K562 (cell line): ENCODE measurements at regions not wholly inside any gene's neighbourhood (a gene's known extent, or its start where the extent isn't known, plus 50 kb on each side); places are given as distances from the start of the nearest gene placed in this dataset.

ENCODE experiments used
- CBFA2T2 ChIP-seq: fragments of 450-650 bp; conservative IDR thresholded peaks from 2 replicates; pipeline ENCODE4 v1.6.1; 2017; ENCODE audit warnings: mild to moderate bottlenecking
- CBX3 ChIP-seq, 2 experiments: IDR thresholded peaks; 1 replicate in 1 of 2; 2 replicates in 1 of 2; pipeline ENCODE4 v1.6.1; 2012; ENCODE audit warnings: inconsistent platforms in 2 of 2, low read length in 2 of 2, borderline replicate concordance in 1 of 2, control low read depth in 1 of 2
- CEBPB ChIP-seq: fragments of 450-650 bp; IDR thresholded peaks from 2 replicates; pipeline ENCODE4 v1.6.1; 2016; ENCODE audit warnings: missing genetic modification characterization, missing compliant biosample characterization
- HDAC8 ChIP-seq: fragments of 450-650 bp; IDR thresholded peaks from 2 replicates; pipeline ENCODE4 v1.6.1; 2016; ENCODE audit warnings: mild to moderate bottlenecking, missing genetic modification characterization, moderate library complexity, missing compliant biosample characterization
- HOXB6 ChIP-seq: fragments of 250-450 bp; sonication (Bioruptor Pico); IDR thresholded peaks from 2 replicates; pipeline ENCODE4 v1.5.1; 2022; ENCODE audit warnings: mild to moderate bottlenecking, borderline replicate concordance
- JUND ChIP-seq, 2 experiments: IDR thresholded peaks; 2 replicates in 1 of 2; 3 replicates in 1 of 2; pipeline ENCODE4 v1.6.1; 2011; ENCODE audit warnings: borderline replicate concordance in 2 of 2, low read depth in 2 of 2, low read length in 2 of 2, improper control_type of control experiment in 1 of 2, missing biosample characterization in 1 of 2, missing genetic modification characterization in 1 of 2, missing genetic modification reagents in 1 of 2
- KHSRP ChIP-seq: fragments of 450-650 bp; IDR thresholded peaks from 2 replicates; pipeline ENCODE4 v1.6.1; 2017
- KLF1 ChIP-seq: fragments of 450-650 bp; IDR thresholded peaks from 2 replicates; pipeline ENCODE4 v1.6.1; 2016; ENCODE audit warnings: missing genetic modification characterization, missing compliant biosample characterization
- KLF16 ChIP-seq: IDR thresholded peaks from 2 replicates; pipeline ENCODE4 v1.6.1; 2016; ENCODE audit warnings: antibody characterized with exemption
- NR4A1 ChIP-seq, 2 experiments: fragments of 250-450 bp in 1 of 2; fragments of 450-650 bp in 1 of 2; sonication (Bioruptor Pico) in 1 of 2; IDR thresholded peaks; 2 replicates each; pipeline versions ENCODE4 v1.4.0 to v1.6.1; 2016 to 2020; ENCODE audit warnings: mild to moderate bottlenecking in 2 of 2, missing compliant biosample characterization in 1 of 2, missing genetic modification characterization in 1 of 2, moderate library complexity in 1 of 2
- NRF1 ChIP-seq, 2 experiments: fragments of 450-650 bp; IDR thresholded peaks in 1 of 2; conservative IDR thresholded peaks in 1 of 2; 2 replicates each; pipeline ENCODE4 v1.6.1; 2014; ENCODE audit warnings: mild to moderate bottlenecking in 2 of 2
- PCBP1 ChIP-seq: fragments of 200-400 bp; formaldehyde crosslinking; IDR thresholded peaks from 2 replicates; pipeline ENCODE4 v1.6.1; 2018; ENCODE audit warnings: mild to moderate bottlenecking, low read depth, low read length; ENCODE audit not compliant: poor library complexity, severe bottlenecking
- PHB ChIP-seq: fragments of 250-450 bp; sonication (Bioruptor Pico); IDR thresholded peaks from 2 replicates; pipeline ENCODE4 v1.5.0; 2021
- PHF20 ChIP-seq: fragments of 450-650 bp; IDR thresholded peaks from 2 replicates; pipeline ENCODE4 v1.6.1; 2018; ENCODE audit not compliant: partially characterized antibody
- PML ChIP-seq: IDR thresholded peaks from 2 replicates; pipeline ENCODE4 v1.6.1; 2012; ENCODE audit warnings: low read length, inconsistent platforms
- PTTG1 ChIP-seq: fragments of 450-650 bp; IDR thresholded peaks from 2 replicates; pipeline ENCODE4 v1.6.1; 2016; ENCODE audit warnings: low read depth, mild to moderate bottlenecking, missing genetic modification characterization, missing compliant biosample characterization
- SAFB ChIP-seq: fragments of 200-400 bp; formaldehyde crosslinking; IDR thresholded peaks from 2 replicates; pipeline ENCODE4 v1.6.1; 2017; ENCODE audit warnings: low read depth, low read length, borderline replicate concordance
- SMAD3 ChIP-seq: fragments of 450-650 bp; formaldehyde crosslinking; conservative IDR thresholded peaks from 2 replicates; pipeline ENCODE4 v1.4.0; 2020; ENCODE audit warnings: mild to moderate bottlenecking
- TRIM28 ChIP-seq: fragments of 450-650 bp; IDR thresholded peaks from 2 replicates; pipeline ENCODE4 v1.6.1; 2017
- ZNF165 ChIP-seq: fragments of 250-450 bp; sonication (Bioruptor Pico); IDR thresholded peaks from 2 replicates; pipeline ENCODE4 v1.4.0; 2020; ENCODE audit warnings: borderline replicate concordance
- ZNF184 ChIP-seq: sonication (generic); formaldehyde crosslinking; IDR thresholded peaks from 2 replicates; pipeline ENCODE4 v1.5.0; 2020; ENCODE audit warnings: missing genetic modification reagents
- ZNF699 ChIP-seq: fragments of 250-450 bp; sonication (Bioruptor Pico); IDR thresholded peaks from 2 replicates; pipeline ENCODE4 v1.8.0; 2021; ENCODE audit warnings: mild to moderate bottlenecking, moderate library complexity; ENCODE audit not compliant: insufficient replicate concordance
- TF ChIP-seq, protein P1 (sequence below): sonication (generic); formaldehyde crosslinking; IDR thresholded peaks from 2 replicates; pipeline ENCODE4 v1.8.0; 2022; ENCODE audit warnings: missing genetic modification reagents, mild to moderate bottlenecking, borderline replicate concordance
- TF ChIP-seq, protein P2 (sequence below): sonication (generic); formaldehyde crosslinking; IDR thresholded peaks from 2 replicates; pipeline ENCODE4 v1.9.0; 2022; ENCODE audit warnings: mild to moderate bottlenecking, missing genetic modification reagents
- TF ChIP-seq, protein P3 (sequence below): fragments of 450-650 bp; IDR thresholded peaks from 2 replicates; pipeline ENCODE4 v1.6.1; 2018; ENCODE audit warnings: mild to moderate bottlenecking, low read depth; ENCODE audit not compliant: partially characterized antibody

DNA sequence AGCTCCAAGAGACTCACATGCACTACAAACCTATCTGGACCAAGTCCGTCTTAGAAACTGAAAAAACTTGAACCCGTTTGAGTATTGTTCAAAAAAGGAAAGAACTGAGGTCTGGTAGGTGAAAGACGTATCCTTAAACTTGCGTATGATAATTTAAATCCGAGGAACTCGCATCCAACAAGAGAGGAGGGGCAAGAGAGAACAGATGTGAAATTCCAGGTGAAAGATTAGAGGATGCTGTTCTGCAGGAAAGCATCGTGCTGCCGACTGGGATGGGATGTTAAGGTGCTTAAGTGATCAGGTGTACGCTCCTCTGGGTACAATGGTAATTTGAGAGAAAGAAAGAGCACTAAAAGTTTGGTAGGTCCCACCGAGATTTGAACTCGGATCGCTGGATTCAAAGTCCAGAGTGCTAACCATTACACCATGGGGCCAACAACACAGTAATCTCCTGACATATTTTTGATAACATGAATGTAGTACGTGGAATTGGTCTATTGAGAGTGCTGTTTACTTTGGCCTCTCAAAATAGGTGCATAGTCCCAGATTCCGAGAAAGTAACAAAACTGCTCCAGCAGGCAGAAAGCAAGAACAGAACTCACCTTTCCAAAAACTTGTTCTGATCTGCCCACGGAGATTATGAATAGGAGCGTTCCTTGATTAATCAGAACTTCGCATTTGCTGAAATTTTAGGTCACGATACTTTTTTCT is 53.5 kb upstream of the BTN3A2 start (continued):
- TF ChIP-seq KLF1 (tag) (no peak), KHSRP (no peak), ZNF165 (CRISPR knock-in tag) (no peak), PML (no peak), NRF1 (conservative IDR thresholded peaks at IDR 0.05 in 1 of 2, IDR thresholded peaks at IDR 0.05 in 1 of 2) (no peak), JUND (IDR thresholded peaks at IDR 0.05; ENCODE audit: borderline replicate concordance, low read depth, low read length) (peak; percentile 53; the same call in 1 of the 2 replicates), JUND (tag; IDR thresholded peaks at IDR 0.05; ENCODE audit: borderline replicate concordance, low read depth, low read length) (peak; percentile 65; the same call in 1 of the 3 replicates), PTTG1 (tag) (no peak), ZNF184 (CRISPR knock-in tag) (no peak), SMAD3 (CRISPR knock-in tag) (no peak; the same call in 1 of the 2 replicates), CEBPB (tag) (no peak), NR4A1 (CRISPR knock-in tag; IDR thresholded peaks at IDR 0.05) (no peak), NR4A1 (tag; IDR thresholded peaks at IDR 0.05) (no peak), HDAC8 (no peak), PHF20 (no peak), PCBP1 (no peak), ZNF699 (CRISPR knock-in tag) (no peak), TRIM28 (no peak; the same call in 1 of the 2 replicates), CBX3 (IDR thresholded peaks at IDR 0.05; ENCODE audit: borderline replicate concordance in 1 of 2, low read length in 2 of 2) (peak in 1 of 2 experiments; percentile 37; a peak in 1 of 3 replicates), CBFA2T2 (no peak), KLF16 (no peak), HOXB6 (CRISPR knock-in tag) (no peak), PHB (CRISPR knock-in tag) (no peak), SAFB (no peak)
- TF ChIP-seq, protein P1, sequence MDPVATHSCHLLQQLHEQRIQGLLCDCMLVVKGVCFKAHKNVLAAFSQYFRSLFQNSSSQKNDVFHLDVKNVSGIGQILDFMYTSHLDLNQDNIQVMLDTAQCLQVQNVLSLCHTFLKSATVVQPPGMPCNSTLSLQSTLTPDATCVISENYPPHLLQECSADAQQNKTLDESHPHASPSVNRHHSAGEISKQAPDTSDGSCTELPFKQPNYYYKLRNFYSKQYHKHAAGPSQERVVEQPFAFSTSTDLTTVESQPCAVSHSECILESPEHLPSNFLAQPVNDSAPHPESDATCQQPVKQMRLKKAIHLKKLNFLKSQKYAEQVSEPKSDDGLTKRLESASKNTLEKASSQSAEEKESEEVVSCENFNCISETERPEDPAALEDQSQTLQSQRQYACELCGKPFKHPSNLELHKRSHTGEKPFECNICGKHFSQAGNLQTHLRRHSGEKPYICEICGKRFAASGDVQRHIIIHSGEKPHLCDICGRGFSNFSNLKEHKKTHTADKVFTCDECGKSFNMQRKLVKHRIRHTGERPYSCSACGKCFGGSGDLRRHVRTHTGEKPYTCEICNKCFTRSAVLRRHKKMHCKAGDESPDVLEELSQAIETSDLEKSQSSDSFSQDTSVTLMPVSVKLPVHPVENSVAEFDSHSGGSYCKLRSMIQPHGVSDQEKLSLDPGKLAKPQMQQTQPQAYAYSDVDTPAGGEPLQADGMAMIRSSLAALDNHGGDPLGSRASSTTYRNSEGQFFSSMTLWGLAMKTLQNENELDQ (CRISPR knock-in tag), result no peak
- TF ChIP-seq, protein P2, sequence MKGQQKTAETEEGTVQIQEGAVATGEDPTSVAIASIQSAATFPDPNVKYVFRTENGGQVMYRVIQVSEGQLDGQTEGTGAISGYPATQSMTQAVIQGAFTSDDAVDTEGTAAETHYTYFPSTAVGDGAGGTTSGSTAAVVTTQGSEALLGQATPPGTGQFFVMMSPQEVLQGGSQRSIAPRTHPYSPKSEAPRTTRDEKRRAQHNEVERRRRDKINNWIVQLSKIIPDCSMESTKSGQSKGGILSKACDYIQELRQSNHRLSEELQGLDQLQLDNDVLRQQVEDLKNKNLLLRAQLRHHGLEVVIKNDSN (CRISPR knock-in tag), result no peak
- TF ChIP-seq, protein P3, sequence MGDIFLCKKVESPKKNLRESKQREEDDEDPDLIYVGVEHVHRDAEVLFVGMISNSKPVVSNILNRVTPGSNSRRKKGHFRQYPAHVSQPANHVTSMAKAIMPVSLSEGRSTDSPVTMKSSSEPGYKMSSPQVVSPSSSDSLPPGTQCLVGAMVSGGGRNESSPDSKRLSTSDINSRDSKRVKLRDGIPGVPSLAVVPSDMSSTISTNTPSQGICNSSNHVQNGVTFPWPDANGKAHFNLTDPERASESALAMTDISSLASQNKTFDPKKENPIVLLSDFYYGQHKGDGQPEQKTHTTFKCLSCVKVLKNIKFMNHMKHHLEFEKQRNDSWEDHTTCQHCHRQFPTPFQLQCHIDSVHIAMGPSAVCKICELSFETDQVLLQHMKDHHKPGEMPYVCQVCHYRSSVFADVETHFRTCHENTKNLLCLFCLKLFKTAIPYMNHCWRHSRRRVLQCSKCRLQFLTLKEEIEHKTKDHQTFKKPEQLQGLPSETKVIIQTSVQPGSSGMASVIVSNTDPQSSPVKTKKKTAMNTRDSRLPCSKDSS, result no peak
